ENCODE measurements at regions not wholly inside any gene's neighbourhood (a gene's known extent, or its start where the extent isn't known, plus 50 kb on each side); places are given as distances from the start of the nearest gene placed in this dataset.

DNA sequence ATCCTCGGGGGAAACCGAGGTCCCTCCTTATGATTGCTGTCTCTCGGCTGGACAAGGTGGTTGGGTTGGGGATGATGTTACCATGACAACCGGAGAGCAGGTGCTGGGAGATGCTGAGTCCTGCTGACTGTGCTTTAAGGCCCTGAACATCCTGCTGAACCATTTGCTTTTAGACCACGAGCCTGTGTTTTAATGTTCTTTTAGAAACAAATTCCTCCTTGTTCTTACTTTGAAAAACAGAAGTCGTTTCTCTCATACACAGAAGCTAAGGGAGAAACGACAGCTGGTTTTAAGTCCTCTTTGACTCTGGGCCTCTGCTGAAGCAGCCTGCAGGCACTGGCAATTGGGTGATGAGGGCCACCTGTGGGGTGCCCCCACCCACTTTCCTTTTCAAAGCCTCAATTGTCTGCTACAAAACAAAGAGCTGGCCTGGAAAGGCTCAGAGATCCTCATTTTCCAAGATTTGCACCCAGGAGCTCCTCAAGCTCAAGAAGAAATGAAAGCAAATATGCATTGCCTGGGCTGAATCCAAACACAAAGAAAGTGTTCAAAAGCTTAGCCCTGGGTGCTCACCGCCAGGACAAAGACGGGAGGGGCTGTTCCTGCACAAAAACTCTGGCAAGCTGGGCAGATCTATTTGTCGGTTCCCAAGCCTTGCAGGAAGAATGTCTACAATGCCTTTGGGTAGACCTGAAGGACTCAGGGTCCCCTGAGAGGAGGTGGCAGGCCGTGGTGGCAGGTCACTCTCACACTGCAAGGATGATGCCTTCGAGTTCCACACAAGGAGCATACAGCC, 90.0 kb upstream of the CLMN start:
- DNase-seq: no peak

DNA sequence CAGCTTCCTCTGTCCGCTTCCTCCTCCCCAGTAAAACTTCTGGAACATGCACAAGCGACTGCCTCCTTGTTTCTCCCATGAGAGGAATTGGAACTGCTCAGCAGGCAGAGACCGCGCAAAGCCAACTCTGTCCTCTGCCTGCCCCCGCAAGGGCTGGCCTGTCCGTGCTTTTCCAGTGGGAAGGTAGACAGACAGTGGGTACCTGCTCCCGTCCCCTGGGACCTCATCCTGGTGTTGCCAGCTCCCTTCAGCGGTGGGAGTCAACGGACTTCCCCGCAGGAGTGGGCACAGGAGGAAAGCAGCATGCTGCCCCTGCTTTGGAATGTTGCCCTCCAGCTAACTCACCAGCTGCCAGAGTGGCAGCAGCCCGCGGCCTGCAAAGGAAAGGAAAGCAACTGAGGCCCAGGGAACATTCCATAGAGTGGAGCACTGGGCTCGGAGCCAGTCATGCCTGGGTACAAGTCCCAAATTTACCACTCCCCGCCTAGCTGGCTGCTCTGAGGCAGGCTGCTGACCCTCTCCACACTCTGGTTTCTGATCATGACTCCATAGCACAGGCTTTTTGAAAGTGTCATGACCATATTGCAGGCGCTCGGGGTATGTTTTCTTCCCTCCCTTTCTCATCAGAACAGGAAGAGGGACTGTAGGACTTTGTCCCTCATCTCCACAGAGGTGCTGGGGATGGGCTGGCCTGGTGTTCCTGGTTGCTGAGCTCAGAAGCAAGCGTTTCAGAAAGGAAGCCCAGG, 89.2 kb upstream of the CLMN start:
- DNase-seq: no peak

DNA sequence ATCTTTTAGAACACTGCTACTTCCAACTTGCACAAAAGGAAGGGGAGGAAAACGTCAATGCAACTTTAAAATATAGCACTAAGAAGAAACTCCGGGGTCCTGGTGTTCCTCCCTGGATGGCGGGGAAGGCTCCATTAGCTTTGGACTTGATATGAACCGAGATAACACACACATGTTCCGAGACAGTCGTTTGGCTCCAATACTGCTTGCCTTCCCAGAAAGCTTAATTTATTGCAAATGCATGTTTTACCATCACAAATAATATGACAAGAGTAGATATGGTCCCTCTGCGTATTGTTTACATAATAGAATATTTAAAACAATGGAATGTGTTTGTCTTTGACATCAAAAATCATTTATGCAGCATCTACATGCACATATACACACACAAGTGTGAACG, 87.6 kb upstream of the CLMN start:
- no peak for DNase-seq

DNA sequence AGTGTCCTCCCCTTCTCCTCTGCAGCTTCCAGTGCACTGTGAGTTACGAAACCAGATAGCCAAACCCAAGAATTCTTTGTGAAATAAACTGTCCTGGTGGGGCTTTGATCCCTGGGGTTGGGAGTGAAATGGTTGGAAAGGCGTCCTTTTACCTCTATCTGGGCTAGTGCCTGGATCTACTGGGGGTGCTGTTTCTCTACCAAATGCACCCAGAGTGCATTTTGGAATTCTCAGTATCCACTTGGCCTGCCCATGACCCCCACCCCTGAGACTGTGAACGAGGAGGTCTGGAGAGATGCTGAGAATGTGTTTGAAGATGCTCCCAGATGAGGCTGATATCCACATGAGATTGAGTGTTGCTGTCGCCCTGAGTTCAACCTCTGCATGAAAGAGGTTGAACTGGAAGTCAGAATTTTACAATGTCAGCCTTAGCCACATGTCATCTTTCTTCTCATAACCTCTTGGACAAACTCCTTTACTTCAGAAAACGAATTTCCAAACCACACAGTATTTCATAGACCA, 87.1 kb upstream of the CLMN start:
- DNase-seq: no peak

DNA sequence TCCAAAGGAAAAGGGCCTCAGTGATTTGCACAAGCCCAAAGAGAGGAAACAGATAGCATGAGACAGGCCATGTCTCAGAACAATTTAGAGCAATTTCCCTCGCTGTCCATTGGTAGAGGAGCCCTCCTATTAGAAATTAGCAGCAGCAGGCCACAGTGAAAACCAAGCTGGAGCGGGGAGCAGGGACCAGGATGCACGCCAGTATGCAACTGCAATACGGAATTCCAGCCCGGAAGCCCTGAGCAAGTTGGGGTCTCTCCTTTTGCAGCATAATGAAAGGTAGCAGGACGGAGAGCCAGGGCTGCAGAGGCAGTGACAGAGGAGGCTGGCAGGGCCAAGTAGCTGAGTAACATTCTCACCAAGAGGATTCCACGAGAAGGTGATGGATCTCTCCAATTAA, 84.9 kb upstream of the CLMN start:
- no peak for DNase-seq

DNA sequence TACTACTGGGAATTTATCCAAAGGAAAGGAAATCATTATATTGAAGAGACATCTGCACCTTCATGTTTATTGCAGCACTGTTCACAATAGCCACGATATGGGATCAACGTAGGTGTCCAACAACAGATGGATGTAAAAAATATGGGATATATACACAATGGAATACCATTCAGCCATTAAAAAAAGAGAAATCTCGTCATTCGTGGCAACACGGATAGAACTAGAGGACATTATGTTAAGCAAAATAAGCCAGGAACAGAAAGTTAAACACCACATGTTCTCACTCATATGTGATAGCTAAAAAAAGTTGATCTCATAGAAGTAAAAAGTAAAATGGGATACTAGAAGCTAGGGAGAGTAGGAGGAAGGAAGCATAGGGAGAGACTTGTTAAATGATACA, 82.9 kb upstream of the CLMN start:
- no peak for DNase-seq

DNA sequence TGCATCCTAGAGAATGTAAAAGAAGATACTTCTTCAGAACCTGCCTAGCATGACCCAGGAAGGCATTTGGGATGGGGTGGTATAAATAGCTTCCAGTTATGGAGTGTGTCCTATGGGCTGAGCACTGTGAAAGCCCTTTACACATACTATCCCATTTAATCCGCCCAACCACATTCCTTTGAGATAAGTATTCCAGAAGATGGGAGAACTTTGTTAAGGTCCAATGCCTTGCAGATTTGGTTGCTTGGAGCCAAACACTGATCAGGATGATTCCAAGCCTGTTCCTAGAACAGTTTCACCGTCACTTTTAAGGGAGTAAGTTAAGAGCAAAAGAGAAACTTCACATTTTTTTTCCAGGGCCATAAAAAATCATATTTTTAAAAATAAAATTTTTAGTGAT, 82.5 kb upstream of the CLMN start:
- no peak for DNase-seq

DNA sequence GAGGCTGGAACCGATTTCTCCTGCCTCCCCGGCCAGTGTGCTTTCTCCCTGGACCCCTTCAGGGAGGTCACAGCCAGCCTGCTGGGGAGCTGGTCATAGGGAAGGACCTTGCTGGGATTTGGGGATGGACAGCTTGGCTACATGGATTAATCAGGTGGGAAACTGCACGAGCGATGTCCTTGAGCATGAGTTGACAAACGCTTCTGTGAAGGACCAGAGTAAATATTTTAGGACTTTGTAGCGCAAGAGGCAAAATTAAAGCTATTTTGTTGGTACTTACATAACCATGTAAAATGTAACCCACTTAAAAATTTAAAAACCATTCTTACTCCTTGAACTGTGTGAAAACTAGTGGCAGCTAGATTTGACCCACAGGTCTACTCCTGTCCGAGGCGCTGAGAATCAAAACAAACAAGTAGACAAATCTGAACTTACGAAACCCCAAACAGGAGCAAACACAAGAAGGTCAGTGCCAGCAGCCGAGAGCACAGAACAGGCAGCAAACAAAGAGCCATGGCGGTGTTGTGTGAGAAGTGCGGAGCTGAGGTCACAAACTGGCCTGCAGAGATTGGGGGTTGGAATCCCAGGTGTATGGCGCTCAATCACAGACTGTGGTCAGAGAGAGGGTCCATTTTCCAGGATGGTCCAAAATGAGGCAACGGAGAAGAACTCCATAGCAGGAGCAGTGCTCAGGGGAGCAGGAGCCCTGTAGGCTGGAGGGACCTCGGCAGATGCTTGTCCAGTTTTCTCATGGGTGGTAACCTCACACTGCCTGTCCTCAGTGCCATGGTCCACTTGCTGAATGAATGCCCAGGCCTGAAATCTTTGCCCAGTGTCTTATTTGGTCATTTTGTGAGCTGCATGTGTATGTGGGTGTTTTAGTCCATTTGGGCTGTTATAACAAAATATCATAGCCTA, 79.2 kb upstream of the CLMN start:
- DNase-seq: no peak

DNA sequence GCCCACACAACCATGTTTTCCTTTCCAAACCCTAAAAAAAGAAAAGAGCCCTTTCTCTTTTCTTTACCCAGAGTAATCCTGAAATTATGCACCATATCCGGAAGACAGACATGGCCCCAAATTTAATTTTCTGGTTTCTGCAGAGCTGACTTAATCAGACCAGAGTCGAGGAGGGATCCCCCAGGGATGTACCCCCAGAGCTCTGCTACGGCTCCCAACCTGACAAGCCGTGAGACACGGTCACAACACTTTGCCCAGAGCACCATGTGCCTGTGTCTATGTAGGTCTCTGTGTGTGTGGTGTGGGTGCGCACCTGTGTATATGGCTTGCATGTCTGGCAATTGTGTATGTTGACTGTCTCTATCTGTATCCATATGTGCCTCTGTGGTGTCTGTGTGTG, 77.6 kb upstream of the CLMN start:
- no peak for DNase-seq

DNA sequence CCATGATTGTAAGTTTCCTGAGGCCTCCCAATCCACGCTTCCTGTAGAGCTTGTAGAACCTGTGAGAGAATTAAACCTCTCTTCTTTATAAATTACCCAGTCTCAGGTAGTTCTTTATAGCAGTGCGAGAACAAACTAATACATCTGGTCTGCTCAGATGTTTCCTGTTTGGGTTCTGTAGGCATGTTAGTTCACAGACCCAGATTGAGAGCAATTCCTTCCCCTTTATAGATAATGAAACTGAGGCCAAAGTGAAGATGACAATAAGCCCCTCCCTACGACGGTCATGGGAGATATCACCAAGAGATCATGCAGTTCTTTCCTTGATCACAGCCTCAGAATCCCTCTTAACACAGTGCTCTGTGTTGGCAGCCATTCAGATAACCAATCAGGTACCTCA, 76.5 kb upstream of the CLMN start:
- DNase-seq: no peak

DNA sequence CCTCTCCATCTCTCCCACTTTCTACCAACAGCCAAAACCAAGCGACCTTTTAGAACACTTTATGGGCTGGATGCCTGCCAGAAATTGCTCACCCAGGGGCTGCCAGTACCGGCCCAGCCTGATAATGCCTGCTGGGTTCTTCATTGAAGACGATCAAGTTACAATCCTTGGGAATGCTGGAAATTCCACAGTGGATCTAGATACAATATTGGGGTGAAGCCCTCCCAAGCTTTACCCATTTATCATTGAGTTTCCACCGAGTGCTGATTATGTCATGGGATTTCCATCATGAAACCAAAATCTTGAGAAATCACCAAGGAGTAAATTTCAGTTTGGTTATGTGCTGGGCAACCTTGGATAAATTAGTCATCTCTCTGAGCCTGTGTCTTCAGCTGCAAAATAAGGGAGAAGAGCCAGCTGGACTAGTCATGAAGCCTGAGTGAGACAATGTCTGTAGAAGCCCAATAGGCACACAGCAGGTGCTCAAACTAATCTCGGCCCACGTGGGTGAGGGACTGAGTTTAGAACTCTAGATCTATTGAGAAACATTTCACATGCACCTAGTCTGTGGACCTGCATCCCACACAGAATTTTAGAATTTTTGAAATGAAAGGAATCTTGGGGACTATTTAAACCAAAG, 75.5 kb upstream of the CLMN start:
- peak; percentile 38 for DNase-seq

DNA sequence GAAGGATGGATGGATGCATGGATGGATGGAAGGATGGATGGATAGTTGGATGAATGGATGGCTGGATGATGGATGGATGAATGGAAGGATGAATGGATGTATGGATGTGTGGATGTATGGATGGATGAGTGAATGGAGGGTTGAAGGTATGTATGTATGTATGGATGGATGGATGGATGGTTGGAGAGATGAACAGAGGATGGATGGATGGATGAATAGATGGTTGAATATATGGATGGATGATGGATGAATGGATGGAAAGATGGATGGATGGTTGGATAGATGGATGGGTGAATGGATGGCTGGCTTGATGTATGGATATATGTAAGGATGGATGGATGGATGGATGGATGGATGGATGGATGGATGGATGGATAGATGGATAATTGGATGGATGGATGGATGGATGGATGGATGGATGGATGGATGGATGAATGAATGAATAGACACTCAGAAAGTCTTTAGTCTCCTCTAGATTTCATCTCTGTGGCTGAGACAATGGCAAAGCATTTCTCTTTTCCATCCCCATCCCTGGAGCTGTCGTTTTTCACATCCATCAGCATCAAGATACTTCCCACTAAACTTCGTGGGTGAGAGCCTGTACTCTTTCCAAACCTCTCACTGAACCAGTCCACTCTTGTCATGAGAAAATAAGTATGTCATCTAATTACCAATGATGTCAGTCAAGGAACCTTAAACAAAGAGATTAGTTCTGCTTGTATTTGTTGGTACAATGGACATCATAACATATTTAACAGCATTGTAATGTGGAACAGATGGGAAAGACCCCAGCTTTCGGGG, 74.8 kb upstream of the CLMN start:
- DNase-seq: no peak

DNA sequence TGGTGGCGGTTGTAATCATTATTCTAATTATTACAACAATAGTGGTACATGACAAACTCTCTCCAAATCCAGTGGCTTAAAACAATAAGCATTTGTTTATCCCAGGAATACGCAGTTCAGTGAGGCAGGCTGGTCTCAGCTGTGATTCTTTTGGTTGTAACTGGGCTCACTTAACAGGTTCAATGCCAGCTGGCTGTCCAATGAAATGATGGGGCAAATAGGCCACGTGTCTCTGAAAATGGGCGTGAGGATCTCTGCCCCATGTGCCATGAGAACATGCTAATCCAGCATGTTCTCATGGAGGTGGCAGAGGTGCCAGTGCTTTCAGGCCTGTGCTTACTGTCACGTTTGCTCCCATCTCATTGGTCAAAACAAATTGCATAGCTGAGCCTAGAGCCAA, 73.1 kb upstream of the CLMN start:
- no peak for DNase-seq

DNA sequence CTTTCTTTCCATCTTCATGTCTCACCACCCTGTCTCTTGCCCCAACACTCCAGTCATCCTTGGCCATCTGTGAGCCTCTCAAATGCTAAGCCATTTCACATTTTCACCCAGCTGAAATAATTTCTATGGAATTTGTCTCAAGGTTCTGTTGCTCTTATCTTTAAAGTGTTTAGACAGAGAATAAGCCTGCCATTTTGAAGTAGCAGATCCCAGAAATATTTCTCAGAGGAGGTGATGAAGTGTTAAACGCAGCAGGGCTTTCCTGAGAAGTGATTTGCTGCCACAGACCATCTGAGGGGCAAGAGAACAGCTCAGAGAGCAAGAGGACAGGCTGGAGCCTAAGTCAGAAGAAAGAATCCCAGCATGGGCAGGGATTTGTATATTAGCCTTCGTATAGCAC, 71.6 kb upstream of the CLMN start:
- no peak for DNase-seq

DNA sequence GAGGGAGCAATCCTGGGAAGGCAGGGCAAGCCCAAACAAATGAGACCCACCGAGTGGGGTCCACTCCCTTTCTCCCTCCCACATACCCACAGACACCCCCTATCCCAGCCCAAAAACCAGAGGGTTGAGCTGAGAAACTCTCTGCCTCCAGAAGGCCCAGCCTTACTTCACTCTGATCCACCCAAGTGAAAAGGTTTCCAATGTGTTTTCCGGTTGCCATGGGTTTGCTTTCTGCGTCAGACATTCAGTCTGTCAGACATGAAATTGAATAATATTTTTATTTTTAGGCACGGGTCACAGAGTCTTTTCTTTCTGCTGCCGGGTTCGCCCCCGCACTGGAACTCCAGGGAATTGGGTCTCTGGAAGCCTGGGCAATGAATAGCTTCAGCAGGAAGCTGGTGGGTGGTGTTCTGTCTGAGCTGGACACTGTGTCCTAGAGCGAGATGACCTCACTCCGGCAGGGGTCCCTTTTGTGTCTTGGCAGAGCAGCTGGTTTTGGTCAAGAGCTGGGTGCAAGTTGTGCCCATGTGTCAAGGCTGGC, 69.8 kb upstream of the CLMN start:
- no peak for DNase-seq

DNA sequence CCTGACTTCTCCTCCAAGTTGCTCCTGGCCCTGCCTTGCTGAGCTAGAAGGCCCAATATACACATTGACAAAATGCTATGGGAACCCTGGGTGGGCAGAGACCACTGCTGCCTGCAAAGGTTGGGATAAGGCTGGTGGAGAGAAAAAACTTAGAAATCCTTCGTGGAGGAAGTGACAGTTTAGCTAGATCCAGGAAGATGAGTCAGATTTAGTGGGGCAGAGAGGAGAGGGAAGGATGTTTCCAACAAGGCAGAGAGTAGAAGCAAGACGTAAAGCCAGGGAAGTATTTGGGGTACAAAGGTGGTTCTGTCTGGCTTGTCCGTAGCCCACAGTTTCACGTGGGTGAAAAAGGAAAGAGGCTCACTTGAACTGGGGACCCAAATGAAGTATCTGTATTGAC, 69.0 kb upstream of the CLMN start:
- DNase-seq: no peak

DNA sequence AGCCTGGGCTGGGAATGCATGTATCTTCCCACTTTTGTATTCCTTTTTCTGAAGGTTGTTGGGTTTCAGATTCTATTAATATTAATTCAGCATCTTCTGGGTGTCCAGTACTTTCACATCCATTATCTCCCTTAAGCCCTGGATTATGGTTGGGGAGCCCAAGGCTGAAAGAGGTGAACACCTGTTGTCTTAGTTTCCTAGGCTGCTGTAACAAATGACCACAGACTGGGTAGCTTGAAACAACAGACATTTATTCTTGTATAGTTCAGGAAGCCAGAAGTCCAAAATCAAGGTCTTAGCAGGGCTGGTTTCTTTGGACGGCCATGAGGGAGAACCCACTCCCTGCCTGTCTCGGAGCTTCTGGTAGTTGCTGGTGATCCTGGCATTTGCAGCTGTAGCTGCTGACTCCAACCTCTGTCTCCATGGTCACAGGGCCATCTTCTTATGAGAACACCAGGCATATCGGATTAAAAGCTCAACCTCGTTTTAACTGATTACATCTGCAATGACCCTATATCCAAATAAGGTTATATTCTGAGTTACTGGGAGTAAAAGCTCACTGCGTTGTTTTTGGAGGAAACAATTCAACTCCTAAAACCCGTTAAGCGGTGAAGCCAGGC, 68.2 kb upstream of the CLMN start:
- DNase-seq: no peak

DNA sequence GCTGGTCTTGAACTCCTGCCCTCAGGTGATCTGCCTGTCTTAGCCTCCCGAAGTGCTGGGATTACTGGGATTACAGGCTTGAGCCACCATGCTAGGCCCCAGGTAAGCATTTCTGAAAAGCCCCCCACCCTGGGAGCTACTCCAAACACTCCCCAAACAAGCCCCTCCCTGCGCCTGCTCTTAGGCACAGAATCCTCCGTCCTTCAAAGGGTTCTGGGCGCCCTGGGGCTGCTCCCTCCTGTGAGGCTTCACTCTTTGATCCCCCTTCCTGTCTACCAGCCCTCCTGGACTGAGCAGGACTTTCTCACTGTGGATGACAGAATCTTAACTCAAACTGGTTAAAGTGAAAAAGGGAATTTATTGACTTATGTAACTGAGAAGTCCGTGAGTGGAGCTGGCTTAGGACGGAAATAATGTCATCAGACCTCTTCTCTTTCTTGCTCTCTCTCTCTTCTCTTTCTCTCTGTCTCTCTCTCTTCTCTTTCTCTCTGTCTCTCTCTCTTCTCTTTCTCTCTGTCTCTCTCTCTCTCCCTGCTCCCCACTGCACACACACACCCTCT, 66.9 kb upstream of the CLMN start:
- DNase-seq: no peak

DNA sequence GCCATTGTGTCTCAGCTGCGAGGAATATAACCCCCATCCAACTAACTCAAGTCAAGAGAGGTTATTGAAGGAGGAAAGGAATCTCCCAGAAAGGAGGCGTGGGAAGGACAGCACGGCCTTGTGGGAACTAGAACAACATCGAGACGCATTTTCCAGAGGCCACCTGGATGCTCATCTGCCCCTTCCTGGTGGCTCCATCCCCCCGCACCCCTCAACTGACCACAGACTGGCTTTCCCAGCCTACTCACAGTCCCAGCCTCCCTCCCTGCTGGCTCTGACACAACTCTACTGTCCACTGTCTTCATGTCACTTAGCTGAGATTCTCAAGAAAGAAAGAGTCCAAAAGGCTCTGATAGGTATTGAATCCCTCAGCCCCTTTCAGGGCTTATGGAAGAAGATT, 66.0 kb upstream of the CLMN start:
- DNase-seq: no peak

DNA sequence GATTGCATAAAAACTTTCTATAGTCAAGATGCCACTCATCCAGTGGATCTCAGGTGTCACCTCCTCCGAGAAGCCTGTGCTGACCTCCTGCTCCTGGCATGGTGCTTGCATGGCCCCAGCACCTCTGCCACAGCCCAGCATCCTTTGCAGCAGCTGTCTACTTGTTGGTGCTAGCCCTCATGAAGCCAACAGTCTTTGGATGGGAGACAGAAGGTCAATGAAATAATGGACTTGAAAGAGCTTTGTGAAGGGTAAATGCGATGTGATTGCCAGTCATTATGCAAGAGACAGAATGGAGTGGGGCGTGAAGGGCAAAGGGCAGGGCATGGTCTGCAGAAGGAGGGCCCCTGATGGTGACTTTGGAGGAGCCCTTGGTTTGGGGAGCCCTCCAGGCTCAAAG, 63.0 kb upstream of the CLMN start:
- no peak for DNase-seq

DNA sequence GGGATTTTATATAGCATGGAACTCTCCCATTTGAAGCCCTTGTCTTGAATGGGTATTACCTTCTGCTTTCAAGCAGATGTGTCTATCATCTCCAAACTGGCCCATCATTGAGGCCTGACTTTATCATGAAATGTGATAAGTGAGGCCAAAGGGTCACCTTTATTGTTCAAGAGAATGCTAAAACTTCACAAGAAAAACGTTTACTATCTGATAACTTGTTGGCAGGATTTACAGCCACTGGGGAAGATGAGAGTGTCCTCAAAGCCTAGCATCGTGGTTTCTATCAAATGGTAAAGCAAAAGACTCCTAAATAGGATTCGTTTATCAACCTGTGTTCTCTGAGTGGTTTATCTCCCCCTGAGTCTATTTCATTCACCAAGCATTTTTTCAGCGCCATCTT, 62.0 kb upstream of the CLMN start:
- no peak for DNase-seq

All from DMS79 treated with DMSO at 0.1 percent for 48 hours (cell line).